HG03460 (cell line): ENCODE measurements at regions not wholly inside any gene's neighbourhood (a gene's known extent, or its start where the extent isn't known, plus 50 kb on each side); places are given as distances from the start of the nearest gene placed in this dataset.
"Not testable (repeated sequence)": the region's sequence is repeated elsewhere in the genome, so short reads cannot be mapped to it uniquely, and the experiment has no call there.

Source experiments
- ATAC-seq: cut with Tn5 transposase; IDR thresholded peaks from one replicate; pipeline ENCODE4 v1.9.1; 2021; ENCODE audit not compliant: unreplicated experiment

DNA sequence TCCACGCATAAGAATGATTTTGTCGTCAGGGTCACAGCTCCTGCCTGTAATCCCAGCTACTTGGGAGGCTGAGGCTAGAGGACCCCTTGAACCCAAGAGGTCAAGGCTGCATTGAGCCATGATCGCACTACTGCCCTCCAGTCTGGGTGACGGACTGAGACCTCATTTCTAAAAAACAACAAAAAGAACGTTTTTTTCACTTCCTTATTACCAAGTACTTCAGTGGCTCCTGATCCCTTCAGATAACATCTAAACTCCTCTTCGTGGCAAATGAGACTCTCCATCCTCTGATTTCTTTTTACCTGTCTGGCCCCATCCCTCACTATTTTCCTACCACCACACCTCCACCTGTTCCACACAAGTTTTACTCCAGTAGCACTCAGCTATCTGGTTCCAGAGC is 105.4 kb upstream of the TLK1 start:
- no peak for ATAC-seq

- not testable (repeated sequence) for ATAC-seq
These were observed 100.8 kb upstream of the TLK1 start for GRCh38 chr2:171261529-171261928.

DNA sequence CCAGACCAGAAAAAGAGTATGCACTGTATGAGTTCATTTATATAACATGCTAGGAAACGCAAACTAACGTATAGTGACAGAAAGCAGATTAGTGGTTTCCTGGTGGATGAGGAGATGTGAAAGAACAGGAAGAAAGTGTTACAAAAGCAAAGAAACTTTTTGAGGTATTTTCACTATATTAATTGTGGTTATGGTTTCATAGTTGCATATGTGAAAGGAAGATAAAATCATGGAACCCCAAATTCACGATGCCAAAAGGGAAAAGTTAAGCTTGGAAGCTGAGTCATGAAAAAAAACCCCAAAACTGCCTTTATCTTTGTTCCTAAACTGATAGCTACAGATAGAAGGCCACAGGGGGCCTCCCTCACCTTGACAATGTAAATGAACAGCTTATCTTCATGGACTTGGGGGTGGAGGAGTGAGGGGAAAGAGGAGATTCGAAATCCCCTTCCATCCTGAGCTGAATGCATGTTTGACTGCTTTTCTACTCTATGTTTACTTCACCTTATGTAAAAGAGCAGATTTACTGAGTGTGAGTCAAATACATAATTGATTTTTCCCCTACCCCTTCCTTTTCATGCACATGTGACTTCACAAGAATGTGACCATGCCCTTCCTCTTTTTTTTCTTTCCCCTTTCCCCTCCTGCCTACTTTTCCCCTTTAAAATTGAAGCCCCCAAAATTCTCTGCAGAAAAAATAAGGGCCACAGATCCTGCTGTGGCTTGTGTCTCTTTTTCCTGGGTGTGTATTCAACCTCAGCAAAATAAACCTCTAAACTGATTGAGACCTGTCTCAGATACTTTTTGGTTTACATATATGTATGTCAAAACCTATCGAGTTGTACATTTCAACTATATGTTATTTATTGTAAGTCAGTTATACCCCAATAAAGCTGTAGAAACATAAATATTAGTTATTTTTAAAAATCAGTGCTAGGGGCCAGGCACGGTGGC is 100.1 kb upstream of the TLK1 start:
- peak; percentile 61 for ATAC-seq

- ATAC-seq = no peak
These were observed 94.0 kb upstream of the TLK1 start for GRCh38 chr2:171254666-171255065.

DNA sequence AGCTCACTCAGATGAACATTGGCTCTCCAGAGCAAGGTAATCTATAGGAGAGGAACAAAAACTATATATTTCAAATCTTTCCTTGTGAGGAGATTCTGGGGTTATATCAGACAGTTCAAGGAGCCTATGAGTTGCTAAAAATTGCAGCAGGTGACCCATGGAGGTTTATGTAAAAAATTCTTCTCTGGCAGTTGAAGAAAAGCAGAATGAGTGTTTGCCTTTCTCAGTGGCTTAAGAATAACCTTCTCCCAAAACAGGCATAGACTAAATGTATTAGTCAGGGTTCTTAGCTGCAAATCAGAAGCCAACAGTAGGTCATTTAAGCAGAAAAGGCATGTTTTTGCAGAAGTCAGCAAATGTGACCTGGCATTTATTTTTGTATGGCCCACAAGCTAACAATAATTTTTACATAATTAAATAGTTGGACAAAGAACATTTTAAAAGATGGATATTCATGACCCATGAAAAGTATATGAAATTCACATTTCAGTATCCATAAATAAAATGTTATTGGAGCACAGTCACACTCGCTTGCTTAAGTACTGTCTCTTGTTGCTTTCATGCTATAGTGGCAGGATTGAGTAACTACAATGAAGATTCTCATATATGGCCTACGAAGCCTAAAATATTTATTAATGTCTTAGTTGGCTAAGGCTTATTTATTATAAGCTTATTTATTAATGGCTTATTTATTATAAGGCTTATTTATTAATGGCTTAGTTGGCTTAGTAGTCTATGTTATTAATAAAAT is 93.4 kb upstream of the TLK1 start:
- ATAC-seq = no peak

- ATAC-seq = no peak
These were observed 92.6 kb upstream of the TLK1 start for GRCh38 chr2:171253279-171253678.

GRCh38 chr2:171249689-171250088 is 89.0 kb upstream of the TLK1 start:
- ATAC-seq = no peak

- ATAC-seq = peak; percentile 87
These were observed 87.3 kb upstream of the TLK1 start for GRCh38 chr2:171247741-171248662.

GRCh38 chr2:171244970-171245782 is 84.5 kb upstream of the TLK1 start:
- no peak for ATAC-seq

- no peak for ATAC-seq
These were observed 83.8 kb upstream of the TLK1 start for GRCh38 chr2:171244466-171244969.

GRCh38 chr2:171241771-171242170 is 81.1 kb upstream of the TLK1 start:
- no peak for ATAC-seq

DNA sequence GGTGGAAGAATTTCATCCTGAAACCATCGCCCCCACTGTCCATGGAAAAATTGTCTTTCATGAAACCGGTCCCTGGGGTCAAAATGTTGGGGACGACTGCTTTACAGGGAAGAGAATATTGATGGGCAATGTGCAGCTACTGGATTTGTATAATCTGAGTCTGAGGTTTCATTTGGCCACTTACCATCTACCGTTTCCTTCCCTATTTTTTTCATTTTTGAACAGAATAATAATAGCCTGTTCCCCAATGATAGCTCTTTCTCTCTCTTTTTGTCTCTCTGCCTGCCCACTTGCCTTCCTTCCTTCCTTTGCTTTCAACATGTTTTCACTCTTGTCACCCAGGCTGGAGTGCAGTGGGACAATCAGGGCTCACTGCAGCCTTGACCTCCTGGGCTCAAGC is 78.3 kb upstream of the TLK1 start:
- ATAC-seq = no peak

GRCh38 chr2:171237751-171238505 is 77.2 kb upstream of the TLK1 start:
- ATAC-seq = no peak

DNA sequence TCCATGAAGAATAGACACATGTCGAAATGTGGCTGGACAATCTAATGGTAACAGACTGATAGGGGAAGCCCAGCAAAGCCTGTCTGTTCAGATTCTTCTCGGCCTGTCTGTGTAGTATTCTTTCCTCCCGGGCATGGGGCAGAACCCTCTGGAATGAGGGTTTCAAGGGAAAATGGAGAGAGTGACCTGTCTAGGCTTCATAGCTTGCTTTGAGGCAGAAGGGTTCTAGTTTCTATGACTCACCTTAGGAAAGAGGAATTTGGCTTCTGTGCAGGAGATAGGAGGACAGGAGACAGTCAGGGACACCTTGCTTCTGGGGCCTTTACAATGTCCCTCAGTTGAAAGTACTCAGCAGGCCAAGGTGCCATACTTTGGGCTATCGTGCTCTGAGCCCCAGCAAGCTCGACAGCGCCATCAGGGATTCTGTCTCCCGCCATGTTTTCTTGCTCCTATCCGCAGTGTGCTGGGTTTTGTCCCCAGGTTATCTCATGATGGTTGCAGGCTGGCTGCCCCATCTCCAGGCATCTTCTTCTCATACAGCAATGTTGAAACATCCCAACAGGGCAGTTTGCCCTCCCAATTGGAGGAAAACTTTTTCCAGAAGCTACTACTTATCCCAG is 74.7 kb upstream of the TLK1 start:
- ATAC-seq = no peak

- no peak for ATAC-seq
These were observed 69.5 kb upstream of the TLK1 start for GRCh38 chr2:171230176-171230575.

- ATAC-seq = no peak
These were observed 68.1 kb upstream of the TLK1 start for GRCh38 chr2:171228826-171229225.

- no peak for ATAC-seq
These were observed 66.5 kb upstream of the TLK1 start for GRCh38 chr2:171227066-171227782.

DNA sequence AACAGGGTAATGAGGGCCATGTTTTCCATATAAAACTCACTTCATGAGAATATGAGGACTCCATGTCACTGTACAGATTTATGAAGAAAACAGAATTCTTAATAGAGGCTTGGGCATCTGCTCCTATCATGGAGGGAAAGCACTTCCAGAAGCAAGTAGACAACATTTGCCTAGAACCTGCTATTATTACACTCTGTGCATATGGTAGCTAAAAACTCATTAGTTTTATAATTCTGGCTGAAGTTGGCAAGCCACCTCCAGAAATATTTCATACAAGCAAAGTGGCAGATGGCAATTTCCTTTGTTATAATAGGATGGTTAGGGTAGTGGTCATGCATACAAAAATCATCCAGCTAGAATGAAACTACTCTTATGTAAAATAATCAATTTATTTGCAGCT is 65.8 kb upstream of the TLK1 start:
- no peak for ATAC-seq
